Activated naive CD8-positive, alpha-beta T cell treated with anti-CD3 and anti-CD28 coated beads, Interleukin-2, amount 50 U/mL, for 24 hours (primary cell): ENCODE measurements at regions not wholly inside any gene's neighbourhood (a gene's known extent, or its start where the extent isn't known, plus 50 kb on each side); places are given as distances from the start of the nearest gene placed in this dataset.
"Not testable (repeated sequence)": the region's sequence is repeated elsewhere in the genome, so short reads cannot be mapped to it uniquely, and the experiment has no call there.

Experiments used
- ATAC-seq: fragments of 150-1000 bp; cut with Tn5 transposase; one replicate; pipeline ENCODE4 v1.10.0; 2021
- DNase-seq: peaks from one replicate; pipeline ENCODE4 v3.0.0; 2021
- H3K27ac Mint-ChIP-seq: one replicate; pipeline ENCODE4 v1.8.0; 2021; ENCODE audit warnings: mild to moderate bottlenecking, mixed read lengths
- H3K27me3 Mint-ChIP-seq: one replicate; pipeline ENCODE4 v1.8.0; 2021; ENCODE audit warnings: mixed read lengths
- H3K36me3 Mint-ChIP-seq: one replicate; pipeline ENCODE4 v1.8.0; 2021; ENCODE audit warnings: low read depth, mixed read lengths
- H3K4me1 Mint-ChIP-seq: one replicate; pipeline ENCODE4 v1.8.0; 2021; ENCODE audit warnings: mixed read lengths
- H3K4me3 Mint-ChIP-seq: one replicate; pipeline ENCODE4 v1.8.0; 2021; ENCODE audit warnings: mild to moderate bottlenecking, moderate library complexity, mixed read lengths
- H3K9me3 Mint-ChIP-seq: one replicate; pipeline ENCODE4 v1.8.0; 2021; ENCODE audit warnings: mixed read lengths

DNA sequence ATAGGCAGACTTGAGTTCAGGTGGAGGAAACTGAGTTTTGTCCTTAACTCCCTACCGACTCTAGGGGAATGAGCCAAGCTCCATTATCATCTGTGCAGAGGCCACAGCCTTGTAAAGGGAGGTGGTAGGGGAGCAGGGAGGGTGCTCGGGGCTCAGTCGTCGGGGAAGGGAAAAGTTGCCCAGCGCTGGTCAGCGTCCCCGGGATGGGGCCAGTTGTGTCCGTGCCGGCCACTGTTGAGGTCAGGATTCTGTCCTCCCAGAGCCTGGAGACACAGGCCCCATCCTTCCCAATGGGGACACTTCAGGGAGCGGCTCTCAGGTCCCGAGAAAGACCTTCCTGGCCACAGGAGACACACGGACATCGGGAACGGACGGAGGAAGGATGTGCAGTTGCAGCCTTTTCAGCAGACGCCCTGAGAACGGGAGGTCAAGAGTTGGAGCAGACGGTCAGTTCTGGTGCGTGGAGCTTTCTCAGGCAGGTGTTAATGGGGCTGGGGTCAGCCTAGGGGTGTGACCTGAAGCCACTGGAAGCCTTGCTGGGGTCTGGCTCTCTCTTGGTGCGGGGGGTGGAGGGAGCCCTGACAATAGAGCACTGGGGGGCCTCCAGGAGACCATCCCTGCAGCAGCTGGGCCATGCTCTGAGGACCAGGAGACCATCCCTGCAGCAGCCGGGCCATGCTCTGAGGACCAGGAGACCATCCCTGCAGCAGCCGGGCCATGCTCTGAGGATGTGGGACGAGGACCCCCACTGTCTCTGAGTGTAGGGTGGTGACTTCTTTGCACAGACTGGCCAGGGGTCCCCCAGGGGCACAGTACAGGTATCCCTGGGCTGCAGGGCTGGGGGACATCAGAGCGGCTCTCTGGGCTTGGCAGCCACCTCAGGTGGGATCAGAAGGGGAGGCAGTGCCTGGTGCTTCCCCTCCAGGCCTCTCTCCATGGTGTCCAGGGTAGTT, 394.7 kb downstream of the TMEM121 start:
- not testable (repeated sequence) for H3K9me3 Mint-ChIP-seq, DNase-seq, H3K4me1 Mint-ChIP-seq, H3K27me3 Mint-ChIP-seq, H3K27ac Mint-ChIP-seq, H3K36me3 Mint-ChIP-seq, ATAC-seq, H3K4me3 Mint-ChIP-seq

DNA sequence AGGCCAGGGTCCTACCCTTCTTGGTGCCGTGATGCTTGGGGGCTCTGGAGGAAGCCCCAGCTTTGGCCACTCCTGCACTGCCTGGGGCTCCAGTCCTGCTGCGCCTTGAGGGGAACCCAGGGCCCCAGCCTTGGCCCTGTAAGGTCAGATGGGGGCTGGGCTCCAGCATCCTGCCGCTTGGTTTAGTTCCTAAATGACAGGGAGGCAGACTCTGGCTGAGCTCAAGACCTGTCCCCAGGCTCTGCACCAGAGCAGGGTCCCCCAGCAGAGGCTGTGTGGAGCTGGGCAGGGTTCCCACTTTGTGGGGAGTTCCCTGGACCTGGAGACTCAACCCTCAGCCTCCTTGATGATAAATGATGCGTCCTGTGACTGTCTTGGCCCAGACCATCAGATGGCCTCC, 395.4 kb downstream of the TMEM121 start:
- H3K36me3 Mint-ChIP-seq, H3K4me3 Mint-ChIP-seq, H3K4me1 Mint-ChIP-seq, H3K9me3 Mint-ChIP-seq, H3K27me3 Mint-ChIP-seq, ATAC-seq, H3K27ac Mint-ChIP-seq, DNase-seq: not testable (repeated sequence)

DNA sequence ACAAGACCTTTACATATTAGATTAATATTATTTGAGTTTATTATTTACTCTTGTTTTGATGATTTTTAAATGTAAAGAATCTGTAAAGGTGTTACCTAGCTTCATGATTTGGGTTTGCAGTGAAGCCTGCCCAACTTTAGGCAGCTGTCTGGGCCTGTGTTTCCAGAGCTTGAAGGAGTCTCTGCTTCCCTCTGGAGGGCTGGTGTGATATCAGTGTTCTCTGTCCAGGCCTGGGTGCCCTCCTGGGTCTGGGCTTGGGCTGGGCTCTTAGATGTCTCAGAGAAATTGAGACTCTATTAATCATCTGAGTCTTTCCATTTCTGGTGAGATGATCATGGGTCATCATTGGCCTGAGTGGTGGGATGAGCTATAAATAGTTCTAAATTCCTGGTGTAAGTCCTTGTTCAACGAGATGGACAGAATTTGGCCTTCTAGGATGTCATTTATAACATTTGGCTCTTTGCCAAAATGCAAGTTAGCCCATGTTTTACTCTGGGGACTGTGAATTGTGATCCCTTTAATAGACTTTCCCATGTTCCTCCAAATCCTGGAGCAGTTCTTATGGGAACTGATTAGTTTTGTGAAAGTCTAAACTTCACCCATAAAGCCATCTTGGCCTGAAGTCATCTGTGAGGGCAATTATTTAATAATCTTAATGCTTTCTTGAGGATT, 397.3 kb downstream of the TMEM121 start:
- not testable (repeated sequence) for H3K4me3 Mint-ChIP-seq, H3K27ac Mint-ChIP-seq, ATAC-seq, H3K36me3 Mint-ChIP-seq, H3K9me3 Mint-ChIP-seq, H3K4me1 Mint-ChIP-seq, DNase-seq, H3K27me3 Mint-ChIP-seq

GRCh38 chr14:105924951-105925591, 398.7 kb downstream of the TMEM121 start:
- Mint-ChIP-seq H3K4me3 (no peak overlapping the region), H3K27ac (no peak overlapping the region), H3K36me3 (no peaks in the 10 kb centered on the region), H3K9me3 (no peaks in the 10 kb centered on the region), H3K27me3 (peaks cover 3% of the 10 kb centered on the region), H3K4me1 (no peaks in the 10 kb centered on the region)
- DNase-seq (no peak), ATAC-seq (no peak)

- DNase-seq = no peak
These were observed 399.4 kb downstream of the TMEM121 start for GRCh38 chr14:105925615-105926372.

DNA sequence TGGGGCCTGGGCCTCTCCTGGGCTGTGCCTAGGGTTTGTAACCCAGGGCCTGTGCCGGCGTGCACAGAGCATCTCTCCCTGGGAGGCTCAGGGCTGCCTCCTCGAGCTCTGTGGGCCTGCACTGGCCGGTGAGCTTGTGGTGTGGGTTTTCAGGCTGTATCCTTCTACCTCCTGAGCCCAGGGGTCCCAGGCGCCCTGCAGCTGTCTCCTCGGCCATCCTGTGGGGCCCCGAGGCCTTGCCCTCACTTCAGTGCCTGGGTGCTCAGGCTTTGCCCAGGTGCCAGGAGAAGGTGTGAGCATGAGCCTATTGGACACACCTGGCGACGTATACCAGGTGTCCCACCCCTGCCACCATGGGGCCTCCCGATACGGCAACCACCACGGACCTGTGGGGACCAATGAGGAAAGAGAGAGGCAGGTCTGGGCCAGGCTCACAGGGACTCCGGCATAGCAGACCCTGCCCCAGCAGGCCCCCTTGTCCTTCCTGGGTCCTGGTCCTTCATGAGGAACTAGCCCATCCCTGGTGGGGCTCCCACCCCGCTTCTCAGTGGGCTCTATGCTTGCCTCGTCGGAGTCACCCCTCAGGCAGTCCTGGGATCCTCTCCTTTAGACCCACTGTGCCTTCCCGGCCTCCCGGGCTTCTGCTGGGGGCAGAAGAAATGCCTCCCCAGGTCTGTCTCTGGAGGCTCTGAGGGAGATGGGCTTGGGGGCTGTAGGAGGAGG, 400.2 kb downstream of the TMEM121 start:
- Mint-ChIP-seq H3K9me3 (no peaks in the 10 kb centered on the region), H3K36me3 (no peaks in the 10 kb centered on the region), H3K4me3 (no peak overlapping the region), H3K4me1 (no peaks in the 10 kb centered on the region), H3K27me3 (peaks cover 10% of the 10 kb centered on the region), H3K27ac (no peak overlapping the region)
- DNase-seq (no peak), ATAC-seq (no peak)

More at GRCh38 chr14:105925615-105926372, 399.4 kb downstream of the TMEM121 start:
- H3K27ac Mint-ChIP-seq = no peak overlapping the region
- no peaks in the 10 kb centered on the region for H3K9me3 Mint-ChIP-seq
- H3K36me3 Mint-ChIP-seq = no peaks in the 10 kb centered on the region
- H3K27me3 Mint-ChIP-seq = peaks cover 8% of the 10 kb centered on the region
- no peaks in the 10 kb centered on the region for H3K4me1 Mint-ChIP-seq
- no peak for ATAC-seq
- no peak overlapping the region for H3K4me3 Mint-ChIP-seq

DNA sequence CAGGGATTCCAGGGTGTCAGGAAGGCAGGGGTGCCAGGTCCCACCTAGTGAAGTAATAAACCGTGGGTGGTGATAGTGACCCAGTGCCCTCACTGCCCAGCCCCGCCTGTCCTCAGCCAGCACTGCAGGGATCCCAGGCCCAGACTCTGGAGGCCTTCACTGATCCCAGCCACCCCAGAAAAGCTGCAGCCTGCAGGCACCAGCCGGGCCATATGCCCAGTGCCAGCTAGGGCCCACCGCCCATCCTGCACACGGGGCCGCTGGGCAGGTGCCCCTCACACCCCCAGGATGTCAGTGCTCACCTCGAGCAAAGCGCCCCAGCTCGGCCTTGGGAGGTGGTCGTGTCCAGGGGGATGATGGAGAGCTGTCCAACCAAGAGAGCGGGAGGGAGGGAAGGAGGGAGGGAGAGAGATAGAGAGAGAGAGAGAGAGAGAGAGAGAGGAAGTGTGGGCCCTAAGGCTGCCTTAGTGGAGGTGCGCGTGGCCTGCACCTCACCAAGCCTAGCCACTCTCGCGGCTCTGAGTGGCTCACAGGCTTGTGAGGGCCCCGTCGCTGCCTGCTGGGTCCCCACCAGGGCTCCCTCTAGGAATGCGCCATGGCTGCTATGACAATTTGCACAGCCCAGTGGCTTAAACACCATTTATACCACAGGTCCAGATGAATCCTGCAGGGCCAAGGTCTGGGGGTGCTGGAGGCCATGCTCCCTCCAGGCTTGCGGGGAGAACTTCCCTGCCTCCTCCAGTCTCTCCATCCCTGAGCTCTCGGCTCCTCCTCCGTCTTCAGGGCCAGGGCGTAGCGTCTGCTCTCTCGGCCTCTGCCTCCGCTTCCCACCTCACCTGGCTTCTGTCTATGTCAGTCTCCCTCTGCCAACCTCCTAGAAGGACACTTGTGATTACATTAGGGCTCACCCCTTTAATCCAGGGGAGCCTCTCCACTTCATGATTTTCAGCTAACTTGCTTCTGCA, 401.0 kb downstream of the TMEM121 start:
- Mint-ChIP-seq H3K27ac (no peak overlapping the region), H3K9me3 (no peaks in the 10 kb centered on the region), H3K4me3 (no peak overlapping the region), H3K36me3 (no peaks in the 10 kb centered on the region), H3K4me1 (no peaks in the 10 kb centered on the region), H3K27me3 (peaks cover 14% of the 10 kb centered on the region)
- DNase-seq = no peak
- ATAC-seq = no peak

- not testable (repeated sequence) for H3K4me3 Mint-ChIP-seq, H3K27ac Mint-ChIP-seq, H3K9me3 Mint-ChIP-seq
These were observed 402.1 kb downstream of the TMEM121 start for GRCh38 chr14:105928171-105929111.

DNA sequence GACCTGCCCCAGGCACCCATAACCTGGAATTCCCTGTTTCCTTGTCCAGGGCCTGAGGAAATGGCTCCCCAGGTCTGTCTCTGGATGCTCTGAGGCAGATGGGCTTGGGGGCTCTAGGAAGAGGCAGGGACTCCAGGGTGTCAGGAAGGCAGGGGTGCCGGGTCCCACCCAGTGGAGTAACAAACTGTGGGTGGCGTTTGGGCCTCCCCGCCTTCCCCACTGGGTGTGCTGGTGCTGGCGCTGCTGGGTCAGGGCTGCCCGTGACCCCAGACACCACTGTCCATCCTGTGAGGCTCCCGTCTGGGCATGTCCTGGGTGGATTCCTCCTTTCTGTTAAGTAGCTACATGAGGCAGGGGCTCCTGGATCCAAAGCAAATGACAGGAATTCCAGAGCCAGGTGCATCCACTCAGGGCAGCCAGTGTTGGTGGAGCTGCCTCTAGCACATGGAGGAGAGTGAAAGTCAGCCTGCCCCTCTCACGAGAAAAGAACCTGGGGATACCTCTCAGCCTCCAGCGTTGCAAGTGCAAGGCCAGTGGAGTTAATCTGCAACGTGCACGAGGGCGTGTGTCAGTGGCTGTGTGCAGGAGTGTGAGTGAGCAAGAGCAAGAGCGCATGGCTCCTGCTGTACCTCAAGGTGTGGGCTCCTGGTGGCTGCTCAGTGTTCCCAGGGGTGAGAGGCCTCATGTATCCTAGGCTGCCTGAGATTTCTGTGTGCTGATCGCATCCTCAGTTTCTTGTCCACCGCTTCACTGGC, 403.1 kb downstream of the TMEM121 start:
- H3K9me3 Mint-ChIP-seq = peaks cover 4% of the 10 kb centered on the region
- ATAC-seq = no peak
- no peaks in the 10 kb centered on the region for H3K36me3 Mint-ChIP-seq
- H3K27ac Mint-ChIP-seq = no peak overlapping the region
- H3K4me3 Mint-ChIP-seq = no peak overlapping the region
- peaks cover 21% of the 10 kb centered on the region for H3K27me3 Mint-ChIP-seq
- no peak for DNase-seq
- no peaks in the 10 kb centered on the region for H3K4me1 Mint-ChIP-seq

More at GRCh38 chr14:105928171-105929111, 402.1 kb downstream of the TMEM121 start:
- not testable (repeated sequence) for H3K36me3 Mint-ChIP-seq, H3K4me1 Mint-ChIP-seq, DNase-seq
- peak; percentile 17 for ATAC-seq
- peaks cover 14% of the 10 kb centered on the region for H3K27me3 Mint-ChIP-seq

- Mint-ChIP-seq H3K27ac (no peak overlapping the region), H3K4me1 (no peaks in the 10 kb centered on the region), H3K9me3 (peaks cover 4% of the 10 kb centered on the region), H3K4me3 (no peak overlapping the region), H3K36me3 (peaks cover 2% of the 10 kb centered on the region), H3K27me3 (peaks cover 24% of the 10 kb centered on the region)
- DNase-seq (no peak), ATAC-seq (no peak)
These were observed 404.2 kb downstream of the TMEM121 start for GRCh38 chr14:105930572-105930971.

DNA sequence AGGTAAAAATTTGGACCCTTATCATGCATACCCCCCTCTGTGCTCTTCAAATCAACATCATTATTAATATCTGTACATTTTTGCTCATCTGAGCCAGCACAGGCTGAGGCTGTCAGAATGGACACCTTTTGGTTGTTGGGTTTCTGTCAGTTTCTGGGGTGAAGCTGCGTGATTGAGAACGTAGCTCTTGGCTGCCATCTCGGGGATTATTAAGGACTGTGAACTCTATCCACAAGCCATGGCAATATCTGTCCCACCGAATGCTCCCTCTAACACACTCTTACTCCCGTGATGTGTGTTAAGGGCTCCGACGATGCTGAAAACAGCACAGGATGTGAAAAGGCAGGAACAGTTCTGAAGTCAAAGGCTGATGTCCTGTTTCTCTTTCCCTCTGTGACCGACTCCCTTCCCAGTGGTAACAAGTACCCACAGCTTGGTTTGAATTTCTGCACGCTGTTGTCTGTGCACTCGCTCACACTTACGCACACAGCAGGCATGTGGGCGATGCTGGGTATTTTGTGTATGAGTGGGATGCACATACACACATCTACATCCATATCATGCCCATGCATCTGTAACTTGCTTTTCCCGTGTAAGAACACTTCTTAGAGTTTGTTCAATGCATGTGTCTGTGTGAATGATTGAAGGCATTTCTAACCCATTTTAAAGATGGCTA, 405.6 kb downstream of the TMEM121 start:
- Mint-ChIP-seq H3K27ac (no peak overlapping the region), H3K27me3 (peaks cover 26% of the 10 kb centered on the region), H3K4me3 (no peak overlapping the region), H3K36me3 (peaks cover 2% of the 10 kb centered on the region), H3K9me3 (peaks cover 4% of the 10 kb centered on the region), H3K4me1 (no peaks in the 10 kb centered on the region)
- ATAC-seq (no peak), DNase-seq (no peak)
